HG03378 (cell line): ENCODE measurements at regions not wholly inside any gene's neighbourhood (a gene's known extent, or its start where the extent isn't known, plus 50 kb on each side); places are given as distances from the start of the nearest gene placed in this dataset.

Source experiments
- ATAC-seq: cut with Tn5 transposase; IDR thresholded peaks from one replicate; pipeline ENCODE4 v1.9.1; 2021; ENCODE audit warnings: mild to moderate bottlenecking, moderate library complexity; ENCODE audit not compliant: unreplicated experiment

DNA sequence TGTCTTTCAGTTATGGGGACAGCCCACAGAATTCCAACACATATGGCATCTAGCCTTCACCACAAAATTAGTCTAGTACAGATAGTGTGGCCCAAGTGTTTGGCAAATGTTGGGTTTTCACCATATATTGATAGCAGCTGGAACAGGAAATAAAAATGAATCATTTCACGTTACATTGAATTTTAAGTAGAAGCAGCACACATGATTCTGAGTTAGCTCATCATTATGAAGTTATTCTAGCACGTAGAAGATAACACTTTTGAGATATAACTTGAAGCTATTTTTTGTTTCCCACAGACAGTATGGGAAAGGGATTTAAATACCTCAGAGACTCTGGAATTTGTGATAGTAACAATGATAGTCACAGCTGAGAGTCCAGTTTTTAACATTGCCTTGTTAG is 118.7 kb downstream of the FAT4 start:
- ATAC-seq: no peak

DNA sequence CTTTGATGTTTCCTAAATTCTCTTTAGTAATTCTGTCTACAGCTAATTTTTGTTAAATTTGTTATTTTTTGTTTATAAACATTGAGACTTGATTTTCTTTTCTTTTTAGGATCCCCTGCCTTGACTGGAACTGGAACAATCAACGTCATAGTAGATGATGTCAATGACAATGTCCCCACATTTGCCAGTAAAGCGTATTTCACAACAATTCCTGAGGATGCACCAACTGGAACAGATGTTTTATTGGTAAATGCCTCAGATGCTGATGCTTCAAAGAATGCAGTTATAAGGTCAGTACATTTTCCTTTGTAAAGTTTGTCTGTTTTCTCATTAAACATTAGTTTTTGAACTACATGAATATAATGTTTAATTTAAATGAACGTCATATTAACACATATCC is 119.4 kb downstream of the FAT4 start:
- no peak for ATAC-seq

DNA sequence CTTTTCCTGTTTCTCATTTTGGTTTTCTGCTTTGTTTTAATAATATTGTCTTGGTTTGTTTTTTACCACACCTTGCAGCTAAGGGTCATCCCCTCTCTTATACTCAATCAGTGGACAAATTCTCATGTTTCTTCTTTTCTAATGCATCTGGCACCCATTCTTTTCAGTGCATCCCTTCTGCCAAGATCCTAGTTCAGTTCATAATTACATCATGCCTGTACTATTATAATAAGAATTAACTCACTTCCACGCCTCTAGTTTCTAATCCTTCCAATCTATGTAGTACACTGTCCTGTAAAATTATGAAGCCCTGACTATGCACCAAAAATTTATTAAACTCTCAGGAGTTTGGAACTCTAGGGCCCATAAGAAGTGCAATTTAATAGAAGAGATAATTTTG is 126.1 kb downstream of the FAT4 start:
- no peak for ATAC-seq

DNA sequence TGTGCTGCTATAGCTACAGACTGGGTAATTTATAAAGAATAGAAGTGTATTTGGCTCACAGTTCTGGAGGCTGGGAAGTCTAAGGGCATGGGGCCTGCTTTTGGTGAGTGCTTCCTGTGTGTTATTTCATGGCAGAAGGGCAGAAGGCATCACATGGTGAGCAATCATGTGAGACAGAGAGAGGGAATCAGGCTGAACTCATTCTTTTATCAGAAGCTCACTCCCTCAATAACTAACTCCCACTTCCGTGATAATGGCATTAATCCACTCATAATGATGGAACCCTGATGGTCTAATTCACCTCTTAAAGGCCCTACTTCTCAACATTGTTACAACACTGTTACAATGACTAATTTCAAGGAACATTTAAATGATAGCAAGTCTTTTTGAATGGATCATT is 129.4 kb downstream of the FAT4 start:
- no peak for ATAC-seq

DNA sequence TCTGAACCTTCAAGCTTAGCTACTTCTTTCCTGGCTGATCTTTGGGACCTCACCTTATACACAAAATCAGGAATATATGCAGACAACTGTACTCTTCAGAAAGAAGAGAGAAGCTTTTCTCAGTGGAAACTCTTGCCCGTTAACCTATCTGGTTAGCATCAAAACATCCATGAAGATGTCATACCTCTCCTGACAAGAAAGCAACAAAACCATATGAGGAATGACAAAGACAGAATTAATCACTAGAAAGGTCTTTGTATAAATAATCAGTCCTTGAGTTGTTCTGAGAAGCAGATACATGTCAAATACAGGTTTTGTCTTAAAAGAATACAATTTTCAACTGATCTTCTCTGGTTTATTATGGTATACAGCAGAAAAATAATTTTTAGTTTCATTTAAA is 130.8 kb downstream of the FAT4 start:
- no peak for ATAC-seq

DNA sequence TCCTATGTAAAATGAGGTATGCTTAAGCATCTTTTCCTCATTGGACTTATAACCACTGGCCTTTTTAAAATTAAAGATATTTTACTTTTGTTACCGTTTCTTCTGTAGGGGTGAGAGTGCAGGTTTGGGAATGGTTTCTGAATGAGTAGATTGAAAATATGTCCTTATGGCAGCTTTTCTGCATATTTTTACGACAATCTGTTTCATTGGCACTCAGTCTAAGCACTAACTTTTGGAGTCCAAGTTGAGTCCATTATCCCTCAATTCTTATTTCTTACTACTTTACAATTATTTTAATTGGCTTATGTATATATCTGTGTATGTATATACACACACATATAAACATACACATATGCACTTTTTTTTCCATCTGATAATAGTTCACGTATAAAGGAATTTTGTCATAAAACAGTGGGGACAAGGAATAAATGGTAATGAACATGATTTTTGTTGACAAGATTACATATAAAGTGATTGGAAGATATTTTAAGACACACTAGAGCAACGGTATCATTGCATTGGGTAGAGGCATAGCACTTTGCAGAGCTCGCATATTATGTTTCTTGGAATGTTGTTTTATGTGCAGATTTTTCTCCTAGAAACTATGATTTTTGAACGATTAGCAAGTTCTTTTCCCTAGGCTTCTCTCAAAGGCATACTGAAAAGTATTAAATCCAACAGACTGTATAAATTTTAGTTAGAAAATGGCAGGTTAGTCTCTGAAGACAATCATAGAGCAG is 133.0 kb downstream of the FAT4 start:
- no peak for ATAC-seq

DNA sequence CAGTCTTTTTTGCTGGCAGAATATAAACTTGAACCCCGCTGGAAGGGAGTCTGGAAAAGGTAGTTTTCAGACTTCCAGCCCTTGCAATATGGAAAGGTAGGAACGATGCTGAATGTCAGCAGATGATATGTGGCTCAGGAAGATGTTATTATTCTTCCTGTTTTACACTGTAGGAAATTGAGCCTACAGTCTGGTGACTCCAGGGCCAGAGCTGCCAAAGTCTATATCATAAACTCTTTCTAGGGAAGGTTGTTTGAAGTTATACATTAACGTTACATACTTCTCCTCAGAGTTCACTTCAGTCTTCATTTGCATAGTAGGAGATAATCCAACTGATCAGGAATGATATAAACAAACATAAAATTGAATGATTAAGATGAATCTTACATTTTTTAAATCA is 141.3 kb downstream of the FAT4 start:
- no peak for ATAC-seq

DNA sequence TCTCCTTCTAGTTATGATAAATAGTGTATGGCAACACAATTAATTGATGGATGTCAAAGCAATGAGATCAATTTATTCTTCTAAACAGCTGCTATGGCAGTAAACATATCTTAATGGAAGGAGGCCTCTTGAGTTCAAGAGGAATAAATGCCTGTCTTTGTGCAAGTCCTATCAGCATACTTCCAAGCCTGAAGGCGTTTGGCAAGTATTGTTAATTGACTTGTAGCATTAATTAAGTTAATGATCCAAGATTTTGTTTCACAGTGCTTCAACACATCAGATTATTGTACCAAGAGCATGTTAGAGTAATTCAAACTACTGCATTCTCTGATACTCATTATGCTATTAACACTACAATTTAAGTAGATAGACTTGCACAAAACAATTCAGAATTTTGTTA is 144.8 kb downstream of the FAT4 start:
- ATAC-seq: no peak

DNA sequence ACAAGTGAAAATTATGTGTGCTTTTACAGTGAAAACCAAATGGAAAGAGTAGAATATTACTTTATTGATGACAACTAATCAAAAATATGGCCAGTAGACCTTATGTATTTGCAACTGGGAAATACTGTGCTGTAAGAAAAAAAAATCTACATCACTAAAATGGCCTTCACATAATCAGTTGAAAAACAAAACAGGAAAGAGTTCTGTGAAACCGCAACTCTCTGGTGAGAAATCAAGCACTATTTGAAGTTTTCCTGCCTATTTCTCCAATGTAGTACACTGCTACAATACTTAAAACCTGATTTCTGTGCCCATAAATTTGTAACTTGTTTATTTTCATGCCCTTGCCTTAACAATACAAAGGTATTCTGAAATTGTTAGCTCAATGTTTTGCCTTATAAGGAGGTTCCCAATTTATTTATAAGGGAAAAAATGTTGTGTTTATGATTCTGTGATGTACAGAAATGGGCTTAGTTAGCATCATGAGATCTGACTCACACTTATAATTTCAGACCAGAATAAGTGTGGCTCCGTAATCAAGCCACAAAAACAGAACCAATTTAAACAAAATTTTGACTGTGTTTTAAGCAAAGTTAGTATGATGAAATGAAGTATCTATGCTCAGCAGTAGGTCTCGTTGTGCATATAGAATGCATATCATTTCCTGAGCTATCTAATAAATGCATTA is 147.1 kb downstream of the FAT4 start:
- no peak for ATAC-seq

DNA sequence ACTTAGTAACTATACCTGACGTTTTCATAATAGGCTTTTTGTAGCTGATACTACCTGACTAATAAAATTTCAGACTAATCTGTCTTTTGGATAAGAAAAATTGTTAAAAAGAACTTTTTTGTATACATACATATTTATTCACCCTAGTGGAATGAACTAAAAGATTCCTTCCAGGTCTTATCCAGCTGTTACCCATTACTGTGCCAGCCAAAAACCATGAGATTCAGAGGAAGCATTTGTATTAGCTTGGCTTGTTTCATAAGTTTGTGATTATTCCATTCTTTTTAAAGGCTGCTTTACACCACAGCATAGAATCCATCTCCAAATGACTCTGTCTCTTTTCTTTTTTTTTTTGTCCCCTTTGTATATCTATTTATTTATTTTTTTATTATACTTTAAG is 149.4 kb downstream of the FAT4 start:
- ATAC-seq: no peak

DNA sequence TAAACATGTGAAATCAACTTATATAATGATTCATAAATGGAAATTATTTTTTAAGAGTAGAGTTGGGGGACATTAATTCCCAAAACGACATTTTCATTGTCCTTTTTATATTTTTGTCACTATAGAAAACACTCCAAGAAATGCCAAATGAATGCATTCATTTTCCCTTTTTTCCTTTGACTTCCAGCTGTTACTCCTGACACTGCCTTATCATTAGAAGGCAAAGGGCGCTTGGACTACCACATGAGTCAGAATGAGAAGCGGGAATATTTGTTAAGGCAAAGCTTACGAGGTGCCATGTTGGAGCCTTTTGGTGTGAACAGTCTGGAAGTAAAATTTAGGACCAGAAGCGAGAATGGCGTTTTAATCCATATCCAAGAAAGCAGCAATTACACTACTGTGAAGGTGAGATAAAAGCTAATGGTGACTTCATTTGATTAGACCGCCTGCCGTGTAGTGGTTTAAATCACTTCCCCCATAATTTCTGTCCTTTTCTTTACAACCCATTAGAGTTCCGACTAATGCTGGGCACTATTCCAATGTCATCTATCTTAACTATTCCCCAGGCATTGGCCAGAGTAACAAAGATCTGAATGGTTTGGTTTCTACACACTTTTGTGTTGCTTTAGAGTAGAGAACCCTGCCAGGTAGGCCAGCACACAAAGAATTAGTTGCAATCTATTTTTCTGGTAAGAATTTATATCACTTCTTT is 166.7 kb downstream of the FAT4 start:
- no peak for ATAC-seq

DNA sequence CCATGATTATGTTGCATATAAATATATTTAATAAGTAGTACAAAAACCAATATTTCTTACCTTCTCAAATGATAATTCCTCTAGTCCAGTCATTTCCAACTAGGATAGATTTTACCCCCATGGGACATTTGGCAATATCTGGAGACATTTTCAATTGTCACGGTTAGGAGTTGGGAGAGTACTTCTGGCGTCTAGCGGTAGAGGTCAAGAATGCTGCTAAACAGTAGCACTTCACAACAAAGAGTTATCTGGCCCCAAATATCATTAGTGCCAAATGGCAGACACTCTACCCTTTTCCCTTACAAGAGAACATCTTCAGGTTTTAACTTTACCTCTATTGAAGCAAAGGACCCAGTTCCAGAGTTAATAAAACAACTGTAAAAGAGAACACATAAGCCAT is 168.1 kb downstream of the FAT4 start:
- ATAC-seq: no peak

DNA sequence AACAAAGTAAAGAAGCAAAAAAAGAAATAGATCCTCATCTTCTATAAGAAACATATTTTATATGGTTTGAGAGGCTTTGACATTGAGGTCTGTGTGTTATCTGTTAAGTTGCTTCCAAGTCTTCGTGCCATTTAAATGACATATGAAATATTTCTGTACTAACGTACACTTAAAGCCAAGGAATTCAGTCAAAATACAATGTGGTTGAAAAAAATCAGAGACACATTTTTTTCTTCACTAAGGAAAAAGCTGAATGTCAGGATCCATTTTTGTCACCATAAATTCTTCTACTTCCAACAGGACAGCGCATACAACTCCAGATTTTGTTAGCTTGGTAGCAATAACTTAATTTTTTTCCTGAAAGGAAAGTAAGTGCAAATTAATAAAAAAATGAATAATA is 168.5 kb downstream of the FAT4 start:
- ATAC-seq: no peak

DNA sequence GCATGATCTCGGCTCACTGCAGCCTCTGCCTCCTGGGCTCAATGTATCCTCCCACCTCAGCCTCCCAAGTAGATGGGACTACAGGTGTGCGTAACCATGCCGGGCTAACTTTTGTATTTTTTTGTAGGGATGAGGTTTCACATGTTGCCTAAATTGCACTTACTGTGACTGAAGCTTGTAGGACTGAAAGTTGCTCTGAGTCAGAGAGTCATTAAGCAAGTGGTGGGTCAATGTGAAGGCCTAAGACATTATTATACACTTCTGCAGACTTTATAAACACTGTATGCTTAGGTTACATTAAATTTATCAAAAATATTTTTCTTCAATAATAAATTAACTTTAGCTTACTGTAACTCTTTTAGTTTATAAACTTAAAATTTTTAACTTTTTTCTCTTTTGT is 170.2 kb downstream of the FAT4 start:
- ATAC-seq: no peak

DNA sequence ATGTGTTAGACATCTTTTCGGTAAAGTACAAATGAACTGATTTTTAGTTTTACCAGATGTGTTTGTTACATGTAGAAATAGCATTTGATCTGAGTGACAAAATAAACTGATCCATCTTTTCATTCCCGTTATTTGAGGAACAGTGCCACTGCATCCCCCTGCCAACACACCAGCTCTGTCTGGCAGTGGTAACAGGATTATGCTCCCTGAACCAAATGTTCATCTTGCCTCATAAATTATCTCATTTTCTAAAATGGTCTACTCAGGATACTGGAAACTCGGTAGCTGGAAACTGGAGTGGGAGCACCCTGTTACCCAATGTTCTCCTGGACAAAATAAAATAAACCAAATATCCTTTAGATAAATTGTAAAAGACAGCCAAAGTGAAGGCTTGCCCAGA is 171.6 kb downstream of the FAT4 start:
- ATAC-seq: no peak

DNA sequence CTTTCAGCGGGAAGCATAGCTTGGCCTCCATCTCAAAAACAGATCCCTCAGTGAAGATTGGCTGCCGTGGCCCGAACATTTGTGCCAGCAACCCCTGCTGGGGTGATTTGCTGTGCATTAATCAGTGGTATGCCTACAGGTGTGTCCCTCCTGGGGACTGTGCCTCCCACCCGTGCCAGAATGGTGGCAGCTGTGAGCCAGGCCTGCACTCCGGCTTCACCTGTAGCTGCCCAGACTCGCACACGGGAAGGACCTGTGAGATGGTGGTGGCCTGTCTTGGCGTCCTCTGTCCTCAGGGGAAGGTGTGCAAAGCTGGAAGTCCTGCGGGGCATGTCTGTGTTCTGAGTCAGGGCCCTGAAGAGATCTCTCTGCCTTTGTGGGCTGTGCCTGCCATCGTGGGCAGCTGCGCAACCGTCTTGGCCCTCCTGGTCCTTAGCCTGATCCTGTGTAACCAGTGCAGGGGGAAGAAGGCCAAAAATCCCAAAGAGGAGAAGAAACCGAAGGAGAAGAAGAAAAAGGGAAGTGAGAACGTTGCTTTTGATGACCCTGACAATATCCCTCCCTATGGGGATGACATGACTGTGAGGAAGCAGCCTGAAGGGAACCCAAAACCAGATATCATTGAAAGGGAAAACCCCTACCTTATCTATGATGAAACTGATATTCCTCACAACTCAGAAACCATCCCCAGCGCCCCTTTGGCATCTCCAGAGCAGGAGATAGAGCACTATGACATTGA is 175.4 kb downstream of the FAT4 start:
- no peak for ATAC-seq

DNA sequence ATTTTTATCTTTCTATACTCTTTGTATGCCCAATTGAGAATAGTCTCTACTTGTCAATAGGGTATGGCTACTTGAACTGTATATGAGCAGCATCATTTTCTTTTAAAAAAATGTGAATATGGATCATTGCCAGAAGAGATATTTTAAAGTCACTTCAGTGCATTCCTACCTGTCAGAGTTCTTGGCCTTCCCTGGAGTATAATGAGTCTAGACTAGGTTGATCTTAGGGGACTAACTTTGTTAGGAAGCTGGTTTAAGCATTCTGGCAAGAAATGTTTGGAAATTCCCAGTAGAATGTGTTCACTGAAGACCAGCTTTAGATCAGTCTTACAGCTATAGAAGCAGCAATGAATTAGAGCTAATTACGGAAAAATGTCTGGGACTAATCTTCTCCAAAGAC is 178.2 kb downstream of the FAT4 start:
- no peak for ATAC-seq

DNA sequence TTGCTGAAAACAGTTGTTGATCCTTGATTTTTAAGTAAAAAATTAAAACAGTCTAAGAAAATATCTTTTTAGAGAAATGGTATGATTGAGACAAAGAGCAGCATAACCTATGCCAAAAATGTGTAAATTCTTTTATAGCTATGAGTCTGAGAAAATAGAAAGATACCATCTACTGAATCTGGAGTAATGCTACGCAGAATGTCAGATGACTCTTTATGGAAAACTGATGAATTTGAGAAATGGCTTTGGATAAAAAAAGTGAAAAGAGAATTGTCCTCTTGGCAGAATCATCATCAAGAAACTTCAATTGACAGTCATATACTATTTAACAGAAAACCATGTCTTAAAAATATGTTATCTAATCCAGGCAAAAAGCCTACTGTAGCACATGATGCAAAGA is 183.1 kb downstream of the FAT4 start:
- no peak for ATAC-seq

DNA sequence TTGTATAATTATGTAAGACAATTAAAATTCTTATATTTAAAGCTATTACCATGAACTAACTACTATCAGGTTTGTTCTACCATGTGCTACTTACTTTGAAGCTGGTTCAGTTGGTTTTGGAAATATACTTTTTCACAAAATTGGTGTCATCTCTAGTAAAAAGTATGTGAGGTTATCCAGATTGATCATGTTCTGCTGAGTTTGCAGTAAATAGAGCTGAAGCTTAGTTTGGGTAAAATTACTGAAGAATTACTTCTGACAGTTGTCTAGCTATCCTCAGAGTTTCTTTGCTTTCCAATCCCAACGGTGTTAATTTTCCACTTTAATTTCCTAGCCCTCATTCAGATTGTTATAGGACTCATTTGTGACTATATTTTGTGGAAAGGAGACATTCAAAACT is 184.2 kb downstream of the FAT4 start:
- no peak for ATAC-seq

DNA sequence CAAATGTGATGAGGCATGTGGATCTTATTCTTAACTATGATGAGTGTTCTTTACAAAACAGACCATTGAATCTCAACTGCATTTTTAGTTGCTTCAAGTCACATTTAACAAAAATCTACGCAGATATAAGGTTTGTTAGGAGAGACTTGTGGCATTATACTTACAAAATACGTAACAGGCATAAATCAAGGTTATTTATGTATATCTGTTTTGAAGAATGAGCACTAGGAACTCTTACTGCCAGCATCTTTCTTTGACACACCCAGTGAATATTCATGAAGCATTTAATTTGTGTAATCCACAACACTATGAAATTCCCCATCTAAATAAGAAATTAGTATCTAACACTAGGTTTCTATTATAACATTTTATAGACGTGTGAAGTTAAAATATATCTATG is 186.3 kb downstream of the FAT4 start:
- ATAC-seq: no peak

DNA sequence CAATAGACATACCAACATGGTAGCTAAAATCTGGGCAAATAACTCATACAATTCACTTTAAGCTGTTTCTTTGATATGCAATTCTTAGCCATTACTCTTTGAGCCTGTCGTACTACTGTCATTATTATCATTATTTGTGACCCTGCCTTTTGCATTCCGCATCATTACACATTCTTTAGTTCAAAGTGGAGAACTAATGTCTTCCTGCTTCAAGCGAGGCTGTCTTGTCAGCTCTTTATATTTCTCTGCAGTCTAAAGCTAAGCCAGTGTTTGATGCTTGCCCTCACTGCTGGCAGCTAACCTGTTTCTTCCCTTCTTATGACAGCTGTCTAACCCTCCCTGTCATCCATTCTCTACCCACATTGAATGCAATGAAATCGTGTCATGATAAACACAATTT is 186.8 kb downstream of the FAT4 start:
- no peak for ATAC-seq

DNA sequence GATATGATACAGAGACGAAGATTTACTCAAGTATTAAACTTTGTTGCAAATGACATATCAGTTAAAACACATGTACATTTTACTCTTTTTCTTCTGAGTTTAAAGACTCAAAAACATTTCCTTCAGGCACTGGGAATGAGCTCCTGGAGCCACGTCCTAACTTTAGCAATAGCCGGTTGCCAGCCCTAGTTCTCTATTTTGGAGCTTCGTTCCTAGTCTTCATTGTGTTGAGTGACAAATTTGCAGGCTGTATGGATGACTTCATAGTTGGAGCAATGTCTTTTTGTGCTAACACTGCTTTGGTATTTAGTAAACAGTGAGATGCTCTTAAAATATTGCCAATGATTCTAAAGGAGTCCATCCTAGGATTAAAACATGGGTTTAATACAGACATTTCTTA is 190.9 kb downstream of the FAT4 start:
- no peak for ATAC-seq
